A549 (cell line): ENCODE measurements at regions not wholly inside any gene's neighbourhood (a gene's known extent, or its start where the extent isn't known, plus 50 kb on each side); places are given as distances from the start of the nearest gene placed in this dataset.

Source experiments
- ESRRA ChIP-seq: fragments of 150-350 bp; IDR thresholded peaks from 2 replicates; pipeline ENCODE4 v1.6.1; 2014; ENCODE audit warnings: mild to moderate bottlenecking, low read length, borderline replicate concordance
- JUNB ChIP-seq: fragments of >200 bp; sonication (Bioruptor Twin); formaldehyde crosslinking; IDR thresholded peaks from 2 replicates; pipeline ENCODE4 v1.6.1; 2016
- MYC ChIP-seq: IDR thresholded peaks from 2 replicates; pipeline ENCODE4 v1.6.1; 2012; ENCODE audit warnings: mild to moderate bottlenecking, inconsistent platforms, low read length, improper control_type of control experiment, borderline replicate concordance
- POLR2A ChIP-seq: IDR thresholded peaks from 2 replicates; pipeline ENCODE4 v1.6.1; 2012; ENCODE audit warnings: mild to moderate bottlenecking, low read length
- RAD21 ChIP-seq, 2 experiments: fragments of >200 bp in 1 of 2; sonication (Bioruptor Twin) in 1 of 2; formaldehyde crosslinking in 1 of 2; IDR thresholded peaks in 1 of 2; conservative IDR thresholded peaks in 1 of 2; 2 replicates in 1 of 2; 3 replicates in 1 of 2; pipeline ENCODE4 v1.6.1; 2012 to 2018; ENCODE audit warnings: inconsistent platforms in 1 of 2
- RFX5 ChIP-seq: fragments of 450-650 bp; IDR thresholded peaks from 2 replicates; pipeline ENCODE4 v1.7.1; 2014; ENCODE audit warnings: antibody characterized with exemption, mild to moderate bottlenecking, moderate library complexity
- ZSCAN20 ChIP-seq: fragments of 250-450 bp; sonication (Bioruptor Pico); IDR thresholded peaks from 2 replicates; pipeline ENCODE4 v1.8.0; 2022; ENCODE audit warnings: mild to moderate bottlenecking, moderate library complexity
- TF ChIP-seq, protein P1 (sequence below): fragments of >200 bp; sonication (Bioruptor Twin); formaldehyde crosslinking; IDR thresholded peaks from 3 replicates; pipeline ENCODE4 v1.5.1; 2016

DNA sequence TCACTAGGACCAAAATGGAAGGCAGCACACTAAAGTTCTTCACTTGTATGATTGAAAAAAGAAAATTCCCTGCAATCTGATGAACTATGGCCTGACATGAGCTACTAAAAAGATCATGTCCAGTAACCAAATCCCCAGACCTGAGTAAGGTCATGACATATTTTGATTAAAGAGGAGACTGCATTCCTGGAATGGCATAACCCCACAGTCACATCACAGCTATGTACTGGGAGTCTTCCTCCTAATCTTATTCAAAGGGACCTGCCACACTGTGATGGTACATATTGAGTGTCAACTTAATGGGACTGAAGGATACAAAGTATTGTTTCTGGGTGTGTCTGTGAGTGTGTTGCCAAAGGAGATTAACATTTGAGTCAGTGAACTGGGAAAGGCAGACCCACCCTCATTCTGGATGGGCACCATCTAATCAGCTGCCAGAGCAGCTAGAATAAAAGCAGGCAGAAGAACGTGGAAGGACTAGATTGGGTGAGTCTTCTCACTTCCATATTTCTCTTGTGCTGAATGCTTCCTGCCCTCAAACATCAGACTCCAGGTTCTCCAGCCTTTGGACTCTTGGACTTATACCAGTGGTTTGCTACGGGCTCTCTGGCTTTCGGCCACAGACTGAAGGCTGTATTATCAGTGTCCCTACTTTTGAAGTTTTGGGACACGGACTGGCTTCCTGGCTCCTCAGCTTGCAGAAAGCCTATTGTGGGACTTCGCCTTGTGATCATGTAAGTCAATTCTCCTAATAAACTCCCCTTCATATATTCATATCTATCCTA is 345.0 kb downstream of the TMEM38B start:
- TF ChIP-seq, protein P1, sequence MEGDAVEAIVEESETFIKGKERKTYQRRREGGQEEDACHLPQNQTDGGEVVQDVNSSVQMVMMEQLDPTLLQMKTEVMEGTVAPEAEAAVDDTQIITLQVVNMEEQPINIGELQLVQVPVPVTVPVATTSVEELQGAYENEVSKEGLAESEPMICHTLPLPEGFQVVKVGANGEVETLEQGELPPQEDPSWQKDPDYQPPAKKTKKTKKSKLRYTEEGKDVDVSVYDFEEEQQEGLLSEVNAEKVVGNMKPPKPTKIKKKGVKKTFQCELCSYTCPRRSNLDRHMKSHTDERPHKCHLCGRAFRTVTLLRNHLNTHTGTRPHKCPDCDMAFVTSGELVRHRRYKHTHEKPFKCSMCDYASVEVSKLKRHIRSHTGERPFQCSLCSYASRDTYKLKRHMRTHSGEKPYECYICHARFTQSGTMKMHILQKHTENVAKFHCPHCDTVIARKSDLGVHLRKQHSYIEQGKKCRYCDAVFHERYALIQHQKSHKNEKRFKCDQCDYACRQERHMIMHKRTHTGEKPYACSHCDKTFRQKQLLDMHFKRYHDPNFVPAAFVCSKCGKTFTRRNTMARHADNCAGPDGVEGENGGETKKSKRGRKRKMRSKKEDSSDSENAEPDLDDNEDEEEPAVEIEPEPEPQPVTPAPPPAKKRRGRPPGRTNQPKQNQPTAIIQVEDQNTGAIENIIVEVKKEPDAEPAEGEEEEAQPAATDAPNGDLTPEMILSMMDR = no peak
- TF ChIP-seq MYC (no peak), ZSCAN20 (no peak), POLR2A (no peak), RAD21 (conservative IDR thresholded peaks at IDR 0.05 in 1 of 2, IDR thresholded peaks at IDR 0.05 in 1 of 2) (no peak), ESRRA (no peak), RFX5 (no peak), JUNB (no peak)
